ENCODE measurements at regions not wholly inside any gene's neighbourhood (a gene's known extent, or its start where the extent isn't known, plus 50 kb on each side); places are given as distances from the start of the nearest gene placed in this dataset.
A peak's percentile ranks its signal among the peaks of the same experiment; 100 is the strongest.

GRCh38 chr10:129323879-129324278 is 143.2 kb upstream of the MGMT start:
- H3K27ac ChIP-seq, result peak overlapping the region; percentile 32
- no peak for TF ChIP-seq CTCF (conservative IDR thresholded peaks at IDR 0.05)

- no peak overlapping the region for H3K27ac ChIP-seq
- TF ChIP-seq CTCF (conservative IDR thresholded peaks at IDR 0.05), result no peak
Observed at GRCh38 chr10:129325893-129326292, 141.1 kb upstream of the MGMT start.

GRCh38 chr10:129328546-129328945 is 138.5 kb upstream of the MGMT start:
- H3K27ac ChIP-seq, result no peak overlapping the region
- no peak for TF ChIP-seq CTCF (conservative IDR thresholded peaks at IDR 0.05)

GRCh38 chr10:129329385-129330055 is 137.5 kb upstream of the MGMT start:
- no peak overlapping the region for H3K27ac ChIP-seq
- TF ChIP-seq CTCF (conservative IDR thresholded peaks at IDR 0.05), result no peak

GRCh38 chr10:129330211-129330610 is 136.8 kb upstream of the MGMT start:
- H3K27ac ChIP-seq, result no peak overlapping the region
- TF ChIP-seq CTCF (conservative IDR thresholded peaks at IDR 0.05), result no peak

GRCh38 chr10:129331207-129331838 is 135.7 kb upstream of the MGMT start:
- H3K27ac ChIP-seq, result no peak overlapping the region
- TF ChIP-seq CTCF (conservative IDR thresholded peaks at IDR 0.05), result no peak

GRCh38 chr10:129331839-129332220 is 135.2 kb upstream of the MGMT start:
- no peak for TF ChIP-seq CTCF (conservative IDR thresholded peaks at IDR 0.05)
- H3K27ac ChIP-seq, result no peak overlapping the region
